DMS 273 (cell line): ENCODE measurements at regions not wholly inside any gene's neighbourhood (a gene's known extent, or its start where the extent isn't known, plus 50 kb on each side); places are given as distances from the start of the nearest gene placed in this dataset.
"Not testable (repeated sequence)": the region's sequence is repeated elsewhere in the genome, so short reads cannot be mapped to it uniquely, and the experiment has no call there.

Experiments
- DNase-seq: peaks from one replicate; lab custom pipeline; 2025; ENCODE audit not compliant: unreplicated experiment; lab: John Stamatoyannopoulos, UW

- no peak for DNase-seq
Measured at GRCh38 chr6:78770765-78771164, 96.6 kb upstream of the IRAK1BP1 start.

GRCh38 chr6:78771586-78771985, 95.8 kb upstream of the IRAK1BP1 start:
- no peak for DNase-seq

- DNase-seq, result no peak
Measured at GRCh38 chr6:78781001-78781400, 86.3 kb upstream of the IRAK1BP1 start.

- not testable (repeated sequence) for DNase-seq
Measured at GRCh38 chr6:78783366-78783765, 84.0 kb upstream of the IRAK1BP1 start.

- no peak for DNase-seq
Measured at GRCh38 chr6:78797270-78797669, 70.1 kb upstream of the IRAK1BP1 start.

GRCh38 chr6:78799682-78800081, 67.7 kb upstream of the IRAK1BP1 start:
- no peak for DNase-seq

GRCh38 chr6:78806792-78807191, 60.6 kb upstream of the IRAK1BP1 start:
- DNase-seq, result not testable (repeated sequence)

GRCh38 chr6:78807655-78808355, 59.5 kb upstream of the IRAK1BP1 start:
- DNase-seq, result not testable (repeated sequence)

GRCh38 chr6:78808356-78808891, 58.9 kb upstream of the IRAK1BP1 start:
- no peak for DNase-seq

GRCh38 chr6:78808933-78809332, 58.4 kb upstream of the IRAK1BP1 start:
- DNase-seq, result no peak

- peak; percentile 65 for DNase-seq
Measured at GRCh38 chr6:78810146-78810545, 57.2 kb upstream of the IRAK1BP1 start.

GRCh38 chr6:78810698-78811097, 56.7 kb upstream of the IRAK1BP1 start:
- no peak for DNase-seq
